Immature natural killer cell (primary cell): ENCODE measurements at regions not wholly inside any gene's neighbourhood (a gene's known extent, or its start where the extent isn't known, plus 50 kb on each side); places are given as distances from the start of the nearest gene placed in this dataset.

Source experiments
- DNase-seq, 3 donors: peaks; one replicate each; pipeline ENCODE4 v3.0.0; 2022; ENCODE audit warnings: mixed read lengths in 1 of 3
- H3K27ac Mint-ChIP-seq, 6 donors: one replicate each; pipeline ENCODE4 v1.8.0; 2020; ENCODE audit warnings: mixed read lengths in 6 of 6, mild to moderate bottlenecking in 5 of 6, inconsistent platforms in 4 of 6, moderate library complexity in 3 of 6
- H3K27me3 Mint-ChIP-seq, 3 donors: one replicate each; pipeline ENCODE4 v1.8.0; 2020 to 2021; ENCODE audit warnings: low read depth in 3 of 3, mild to moderate bottlenecking in 3 of 3, mixed read lengths in 3 of 3, moderate library complexity in 3 of 3, inconsistent platforms in 1 of 3
- H3K36me3 Mint-ChIP-seq, 3 donors: one replicate each; pipeline ENCODE4 v1.8.0; 2020; ENCODE audit warnings: mixed read lengths in 3 of 3, inconsistent platforms in 2 of 3, mild to moderate bottlenecking in 2 of 3
- H3K4me1 Mint-ChIP-seq, 2 donors: one replicate each; pipeline ENCODE4 v1.8.0; 2020; ENCODE audit warnings: inconsistent platforms in 2 of 2, mild to moderate bottlenecking in 2 of 2, mixed read lengths in 2 of 2, moderate library complexity in 1 of 2
- H3K4me3 Mint-ChIP-seq, 5 donors: one replicate each; pipeline ENCODE4 v1.8.0; 2020; ENCODE audit warnings: mild to moderate bottlenecking in 5 of 5, mixed read lengths in 5 of 5, inconsistent platforms in 3 of 5, moderate library complexity in 3 of 5
- H3K9me3 Mint-ChIP-seq, 6 donors: one replicate each; pipeline ENCODE4 v1.8.0; 2020; ENCODE audit warnings: mild to moderate bottlenecking in 6 of 6, mixed read lengths in 6 of 6, inconsistent platforms in 4 of 6, moderate library complexity in 3 of 6

DNA sequence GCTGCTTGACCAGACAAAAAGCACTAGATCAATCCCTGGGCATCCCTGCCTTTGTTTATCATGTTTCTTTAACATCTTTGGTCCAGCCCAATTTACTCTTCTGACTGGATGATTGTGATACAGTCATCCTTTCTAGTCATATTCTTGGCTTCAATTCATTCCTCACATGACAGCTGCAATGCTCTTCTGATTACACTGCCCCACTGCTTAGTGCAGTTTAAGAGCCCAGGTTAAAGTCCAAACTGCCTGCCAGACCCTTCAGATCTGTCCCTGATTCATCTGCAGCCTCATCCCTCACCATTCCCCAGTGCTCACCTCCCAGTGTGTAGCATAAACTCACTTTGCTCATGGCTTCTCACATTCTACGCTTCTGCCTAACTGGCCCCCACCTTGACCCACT lies 383.8 kb downstream of the TNS3 start:
- Mint-ChIP-seq H3K27me3 (peaks cover 0 to 7% (median 5%) of the 10 kb centered on the region in 3 donors), H3K4me1 (no peaks in the 10 kb centered on the region), H3K4me3 (no peak overlapping the region), H3K36me3 (no peaks in the 10 kb centered on the region), H3K9me3 (peaks cover 0 to 2% (median 0%) of the 10 kb centered on the region in 6 donors), H3K27ac (no peak overlapping the region)
- no peak for DNase-seq

DNA sequence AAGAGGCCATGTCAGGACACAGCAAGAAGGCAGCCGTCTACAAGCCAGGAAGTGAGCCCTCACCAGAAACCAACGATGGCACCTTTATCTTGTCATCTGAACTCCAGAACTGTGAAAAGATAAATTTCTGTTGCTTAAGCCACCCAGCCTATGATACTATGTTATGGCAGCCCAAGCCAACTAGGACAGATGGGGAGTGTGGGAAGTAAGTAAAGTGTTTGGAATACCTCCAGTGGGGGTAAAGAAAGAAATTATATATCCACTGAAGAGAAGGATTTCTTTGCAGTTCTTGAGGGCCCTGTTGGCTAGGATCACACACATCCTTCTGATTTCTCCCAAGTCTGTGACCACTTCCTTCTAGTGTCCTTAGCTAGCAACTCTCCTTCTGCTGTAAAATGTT lies 384.4 kb downstream of the TNS3 start:
- H3K4me3 Mint-ChIP-seq = no peak overlapping the region

DNA sequence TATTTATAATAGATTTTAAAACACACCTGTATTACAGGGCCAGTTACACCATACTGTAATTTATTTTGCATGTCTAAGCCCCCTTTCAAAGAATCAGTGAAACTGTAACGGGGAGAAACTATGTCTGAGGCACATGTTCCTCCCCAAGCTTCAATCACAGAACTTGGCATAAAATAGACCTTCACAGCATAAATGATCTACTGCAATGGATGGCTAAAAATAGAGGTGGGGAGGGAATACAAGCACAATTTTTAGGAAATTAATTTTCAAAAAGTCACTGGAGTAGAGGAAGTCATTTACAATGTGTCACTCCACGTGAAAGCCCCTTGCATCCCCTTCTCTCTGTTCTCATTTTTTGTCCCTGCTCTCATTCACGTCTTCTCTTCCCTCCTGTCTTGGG lies 385.2 kb downstream of the TNS3 start:
- H3K4me1 Mint-ChIP-seq = no peaks in the 10 kb centered on the region
- H3K27ac Mint-ChIP-seq = no peak overlapping the region
- peaks cover 0 to 7% (median 5%) of the 10 kb centered on the region in 3 donors for H3K27me3 Mint-ChIP-seq
- no peaks in the 10 kb centered on the region for H3K36me3 Mint-ChIP-seq
- DNase-seq = no peak
- peaks cover 0 to 2% (median 0%) of the 10 kb centered on the region in 6 donors for H3K9me3 Mint-ChIP-seq
- no peak overlapping the region for H3K4me3 Mint-ChIP-seq

More for the DNA sequence above, 384.4 kb downstream of the TNS3 start:
- no peak overlapping the region for H3K27ac Mint-ChIP-seq
- peaks cover 0 to 7% (median 5%) of the 10 kb centered on the region in 3 donors for H3K27me3 Mint-ChIP-seq
- DNase-seq = no peak
- peaks cover 0 to 2% (median 0%) of the 10 kb centered on the region in 6 donors for H3K9me3 Mint-ChIP-seq
- H3K36me3 Mint-ChIP-seq = no peaks in the 10 kb centered on the region
- H3K4me1 Mint-ChIP-seq = no peaks in the 10 kb centered on the region

DNA sequence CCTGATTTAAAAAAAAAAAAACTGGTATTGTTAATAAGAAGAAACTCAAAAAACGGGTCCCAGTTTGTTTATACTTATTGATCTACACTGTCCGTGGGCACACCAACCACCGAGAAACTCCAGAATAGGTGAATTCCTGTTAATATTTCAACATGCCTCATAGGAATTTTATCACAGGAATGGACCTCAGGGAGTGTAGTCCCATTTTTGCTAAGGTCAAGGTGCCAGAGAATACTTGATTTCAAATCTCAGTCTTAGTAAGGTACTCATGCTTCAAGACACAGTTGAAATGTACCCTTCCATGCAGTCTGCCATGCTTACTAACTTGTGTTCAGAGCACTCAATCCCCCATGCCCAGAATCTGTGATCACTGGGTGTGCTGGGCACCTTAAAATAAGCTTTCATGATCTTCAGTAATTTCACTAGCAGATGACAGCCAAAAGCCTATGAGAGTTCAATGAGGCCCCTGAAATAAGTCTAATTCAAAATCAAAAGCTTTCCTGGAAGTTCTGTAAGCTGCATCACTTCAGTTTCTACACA lies 385.7 kb downstream of the TNS3 start:
- no peak for DNase-seq
- Mint-ChIP-seq H3K27me3 (peaks cover 0 to 7% (median 5%) of the 10 kb centered on the region in 3 donors), H3K27ac (no peak overlapping the region), H3K9me3 (peaks cover 0 to 2% (median 0%) of the 10 kb centered on the region in 6 donors), H3K4me3 (no peak overlapping the region), H3K4me1 (no peaks in the 10 kb centered on the region), H3K36me3 (no peaks in the 10 kb centered on the region)

DNA sequence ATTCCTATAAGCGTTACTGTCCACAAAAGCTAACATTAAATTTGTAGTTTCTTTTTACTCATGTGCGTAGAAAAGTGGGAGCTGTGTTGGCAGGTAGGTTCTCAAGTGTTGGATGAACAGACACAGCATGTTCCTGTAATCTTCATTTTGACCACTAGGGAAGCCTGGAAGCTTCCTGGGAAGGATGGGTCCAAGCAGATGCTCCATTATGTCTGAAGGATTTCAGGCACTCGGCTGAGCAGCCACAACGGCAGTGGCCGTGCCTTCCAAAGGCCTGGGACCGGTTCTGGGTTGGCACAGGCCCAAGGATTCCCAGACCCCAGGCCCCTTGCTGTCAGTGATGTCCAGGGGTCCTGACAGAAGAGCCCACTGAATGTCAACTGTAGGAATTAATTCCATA lies 386.3 kb downstream of the TNS3 start:
- Mint-ChIP-seq H3K36me3 (no peaks in the 10 kb centered on the region), H3K27ac (no peak overlapping the region), H3K9me3 (peaks cover 0 to 2% (median 0%) of the 10 kb centered on the region in 6 donors)

DNA sequence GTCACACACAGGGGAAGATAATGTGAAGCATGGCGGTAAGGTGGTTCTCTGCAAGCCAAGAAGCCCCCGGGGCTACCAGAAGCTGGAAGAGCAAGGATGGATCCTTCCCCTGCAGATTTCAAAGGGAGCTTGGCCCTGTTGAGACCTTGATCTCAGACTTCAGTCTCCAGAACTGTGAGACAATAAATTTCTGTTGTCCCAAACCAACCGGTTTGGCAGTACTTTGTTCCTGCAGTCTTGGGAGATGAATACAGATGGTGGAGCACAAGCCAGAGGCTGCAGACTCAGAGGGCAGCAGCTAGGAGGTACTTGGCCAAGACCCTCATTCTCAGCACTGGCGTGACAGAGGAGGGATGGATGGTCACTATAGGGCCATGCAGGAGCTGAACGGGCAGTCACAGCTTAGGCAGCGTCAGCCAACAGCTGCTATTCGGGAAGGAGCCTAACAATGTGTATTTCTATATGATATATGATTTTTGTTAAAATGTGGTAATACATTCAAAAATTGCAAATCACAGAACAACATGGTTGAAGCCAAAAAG lies 387.3 kb downstream of the TNS3 start:
- Mint-ChIP-seq H3K27me3 (peaks cover 0 to 7% (median 4%) of the 10 kb centered on the region in 3 donors), H3K4me3 (no peak overlapping the region), H3K4me1 (no peaks in the 10 kb centered on the region), H3K27ac (no peak overlapping the region), H3K36me3 (no peaks in the 10 kb centered on the region), H3K9me3 (peaks cover 0 to 2% (median 0%) of the 10 kb centered on the region in 6 donors)
- DNase-seq = no peak

More for the DNA sequence above, 386.3 kb downstream of the TNS3 start:
- Mint-ChIP-seq H3K4me3 (no peak overlapping the region), H3K27me3 (peaks cover 0 to 7% (median 5%) of the 10 kb centered on the region in 3 donors), H3K4me1 (no peaks in the 10 kb centered on the region)
- DNase-seq = no peak

DNA sequence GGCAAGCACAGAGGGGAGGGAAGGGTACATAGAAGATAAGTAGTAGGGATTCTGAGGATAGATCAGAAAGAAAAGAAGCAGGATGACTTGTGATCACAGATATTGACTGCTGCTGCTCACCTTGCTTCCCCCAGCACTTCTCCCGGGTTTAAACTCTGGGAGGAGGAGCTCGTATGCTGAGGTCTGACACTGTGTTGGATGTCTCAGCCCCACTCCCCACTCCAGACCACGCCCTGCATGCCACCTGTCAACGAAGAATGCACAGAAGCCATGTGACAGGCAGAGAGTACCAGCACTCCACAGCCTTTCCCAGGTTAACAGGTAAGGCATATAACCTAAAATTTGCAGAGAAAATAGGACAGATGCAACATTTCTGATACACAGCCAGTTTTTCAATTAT lies 388.9 kb downstream of the TNS3 start:
- H3K27me3 Mint-ChIP-seq = peaks cover 0 to 5% (median 5%) of the 10 kb centered on the region in 3 donors
- DNase-seq = no peak
- no peaks in the 10 kb centered on the region for H3K36me3 Mint-ChIP-seq
- peaks cover 0 to 3% (median 0%) of the 10 kb centered on the region in 6 donors for H3K9me3 Mint-ChIP-seq
- no peak overlapping the region for H3K4me3 Mint-ChIP-seq
- H3K27ac Mint-ChIP-seq = no peak overlapping the region
- no peaks in the 10 kb centered on the region for H3K4me1 Mint-ChIP-seq

DNA sequence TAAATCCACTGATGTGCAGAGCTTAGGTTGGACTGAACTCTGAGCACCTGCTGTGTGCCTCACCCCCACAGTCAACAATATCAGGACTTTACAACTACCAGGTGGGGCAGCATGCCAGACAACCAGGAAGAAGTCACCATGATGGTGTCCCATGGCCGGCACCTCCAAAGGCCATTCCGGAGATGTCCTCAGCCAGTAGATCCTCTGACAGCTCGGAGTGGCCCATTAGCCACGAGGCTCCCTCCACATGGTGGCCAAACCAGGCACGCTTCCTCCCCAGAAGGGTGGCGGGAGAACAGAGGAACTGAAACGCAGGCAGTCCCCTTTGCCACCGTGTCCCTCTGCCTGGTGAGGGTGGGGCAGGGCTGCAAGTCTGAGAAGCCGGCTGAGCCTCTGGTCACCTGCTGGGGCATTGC lies 390.0 kb downstream of the TNS3 start:
- no peak for DNase-seq

DNA sequence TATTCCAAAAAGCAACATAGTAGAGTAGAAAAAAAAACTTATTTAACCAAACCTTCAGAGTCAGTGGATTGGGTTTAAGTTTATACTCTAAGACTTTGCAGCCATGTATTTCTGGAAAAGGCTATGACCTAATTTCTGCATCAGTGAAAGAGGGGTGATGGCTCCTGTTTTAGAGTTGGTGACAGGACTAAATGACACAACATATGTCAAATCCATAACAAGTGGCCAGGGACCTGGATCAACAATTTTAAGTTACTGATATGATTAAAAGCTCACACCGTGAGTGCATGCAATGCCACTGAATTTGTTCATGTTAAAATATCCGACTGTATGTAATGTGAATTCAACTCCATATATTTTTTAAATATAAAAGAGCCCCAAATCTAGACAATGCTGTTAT lies 390.6 kb downstream of the TNS3 start:
- Mint-ChIP-seq H3K4me3 (no peak overlapping the region), H3K4me1 (no peaks in the 10 kb centered on the region), H3K27ac (no peak overlapping the region), H3K27me3 (peaks cover 0 to 3% (median 2%) of the 10 kb centered on the region in 3 donors), H3K9me3 (peaks cover 0 to 2% (median 0%) of the 10 kb centered on the region in 6 donors), H3K36me3 (no peaks in the 10 kb centered on the region)
- DNase-seq = no peak

More for the DNA sequence above, 390.0 kb downstream of the TNS3 start:
- Mint-ChIP-seq H3K27ac (no peak overlapping the region), H3K4me3 (no peak overlapping the region), H3K36me3 (no peaks in the 10 kb centered on the region), H3K9me3 (peaks cover 0 to 2% (median 0%) of the 10 kb centered on the region in 6 donors), H3K4me1 (no peaks in the 10 kb centered on the region), H3K27me3 (peaks cover 0 to 3% (median 2%) of the 10 kb centered on the region in 3 donors)

DNA sequence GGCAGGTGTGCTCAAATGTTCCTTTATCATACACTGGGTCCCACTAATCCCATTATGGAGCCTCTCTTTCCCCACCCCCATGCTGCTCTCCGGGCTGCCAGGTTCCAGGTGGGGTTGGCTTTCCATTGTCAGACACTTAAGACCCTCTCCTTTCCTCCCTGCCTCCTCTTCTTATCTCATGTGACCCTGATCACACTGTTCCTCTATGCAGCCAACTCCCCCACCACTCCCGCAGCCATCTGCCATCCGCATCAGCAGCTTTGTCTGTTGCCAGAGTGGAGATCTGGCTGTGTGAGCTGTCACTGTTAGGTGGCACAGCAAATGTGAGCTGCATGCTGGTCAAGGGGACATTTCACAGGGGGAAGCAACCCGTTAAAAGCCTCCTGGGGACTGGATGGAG lies 391.4 kb downstream of the TNS3 start:
- Mint-ChIP-seq H3K27ac (no peak overlapping the region), H3K4me3 (no peak overlapping the region), H3K4me1 (no peaks in the 10 kb centered on the region), H3K27me3 (peaks cover 0 to 3% (median 2%) of the 10 kb centered on the region in 3 donors), H3K9me3 (peaks cover 0 to 2% (median 0%) of the 10 kb centered on the region in 6 donors), H3K36me3 (no peaks in the 10 kb centered on the region)
- DNase-seq = no peak

DNA sequence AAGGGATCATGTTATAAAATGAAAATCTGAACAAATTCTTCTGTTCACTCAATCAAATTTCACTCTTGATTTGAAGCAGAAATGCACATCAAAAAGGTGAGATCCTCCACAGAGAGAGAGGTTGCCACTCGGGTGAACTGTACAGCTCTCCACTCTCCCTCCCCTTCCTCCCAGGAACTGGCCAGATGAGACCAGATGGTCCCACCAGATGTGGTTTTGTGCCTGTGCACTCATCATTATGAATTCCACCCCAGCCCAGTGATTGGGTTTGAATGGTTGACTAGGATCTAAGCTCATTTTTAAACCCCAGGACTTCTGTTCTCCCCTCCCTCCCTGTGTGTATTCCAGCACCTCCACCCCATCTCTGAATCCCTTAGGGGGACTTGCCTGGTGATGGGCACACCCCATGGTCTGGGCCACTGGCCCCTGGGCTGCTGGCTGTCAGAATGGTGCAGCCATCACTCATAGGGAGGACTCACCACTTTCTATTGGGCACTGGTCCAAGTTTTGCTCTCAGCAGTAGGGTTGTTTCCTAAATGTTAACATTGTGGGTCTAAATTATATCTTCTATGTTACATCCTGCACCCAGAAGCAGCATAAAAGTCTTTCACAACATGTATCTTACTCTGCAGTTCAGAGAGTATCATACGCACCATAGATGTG lies 393.1 kb downstream of the TNS3 start:
- no peak for DNase-seq
- Mint-ChIP-seq H3K4me3 (no peak overlapping the region), H3K36me3 (no peaks in the 10 kb centered on the region), H3K27me3 (peaks cover 0 to 2% (median 1%) of the 10 kb centered on the region in 3 donors), H3K27ac (no peak overlapping the region), H3K9me3 (peaks cover 0 to 2% (median 0%) of the 10 kb centered on the region in 6 donors), H3K4me1 (no peaks in the 10 kb centered on the region)

DNA sequence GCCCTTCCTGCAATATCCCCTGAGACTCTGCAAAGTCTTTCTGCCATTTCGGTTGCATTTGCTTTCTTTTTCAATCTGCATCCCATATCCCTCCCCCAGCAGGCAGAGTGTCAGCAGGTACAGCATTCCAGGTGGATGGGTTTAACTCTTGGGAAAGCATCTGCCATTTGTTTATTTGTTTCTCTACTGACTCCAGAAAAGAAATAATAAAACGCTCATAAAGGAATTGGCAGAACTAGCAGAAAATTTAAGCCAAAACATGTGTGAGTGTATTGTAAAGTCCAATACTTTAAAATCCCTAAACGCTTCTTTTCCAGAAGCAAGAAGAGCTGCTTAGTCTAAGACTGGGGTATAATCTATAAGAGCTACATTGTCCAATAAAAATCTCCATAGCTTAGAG lies 393.8 kb downstream of the TNS3 start:
- Mint-ChIP-seq H3K9me3 (peaks cover 0 to 2% (median 0%) of the 10 kb centered on the region in 6 donors), H3K27me3 (peaks cover 0 to 2% (median 1%) of the 10 kb centered on the region in 3 donors), H3K4me3 (no peak overlapping the region), H3K27ac (no peak overlapping the region), H3K36me3 (no peaks in the 10 kb centered on the region), H3K4me1 (no peaks in the 10 kb centered on the region)
- DNase-seq = no peak

DNA sequence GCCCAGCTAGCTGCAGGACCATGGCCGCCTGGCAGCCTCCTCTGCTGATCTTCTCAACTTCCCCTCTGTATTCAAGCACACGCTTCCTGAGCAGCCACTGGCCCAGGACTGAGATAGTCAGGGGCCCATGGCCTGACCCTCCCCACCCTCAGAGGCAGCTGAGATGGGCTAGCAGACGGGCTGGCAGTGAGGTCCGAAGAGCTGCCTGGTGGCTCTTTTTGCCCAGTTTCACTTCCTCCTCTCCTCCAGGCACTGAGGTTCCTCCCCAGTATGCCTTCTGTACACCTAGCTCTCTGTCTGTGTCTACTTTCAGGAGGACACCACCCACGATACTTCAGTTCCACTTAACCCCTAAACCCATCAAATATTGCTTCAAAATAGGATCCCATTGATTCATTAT lies 395.6 kb downstream of the TNS3 start:
- no peaks in the 10 kb centered on the region for H3K4me1 Mint-ChIP-seq
- no peak overlapping the region for H3K27ac Mint-ChIP-seq
- peaks cover 0 to 2% (median 0%) of the 10 kb centered on the region in 6 donors for H3K9me3 Mint-ChIP-seq
- no peaks in the 10 kb centered on the region for H3K36me3 Mint-ChIP-seq
- peaks cover 0 to 2% (median 1%) of the 10 kb centered on the region in 3 donors for H3K27me3 Mint-ChIP-seq
- no peak overlapping the region for H3K4me3 Mint-ChIP-seq
- DNase-seq = no peak

DNA sequence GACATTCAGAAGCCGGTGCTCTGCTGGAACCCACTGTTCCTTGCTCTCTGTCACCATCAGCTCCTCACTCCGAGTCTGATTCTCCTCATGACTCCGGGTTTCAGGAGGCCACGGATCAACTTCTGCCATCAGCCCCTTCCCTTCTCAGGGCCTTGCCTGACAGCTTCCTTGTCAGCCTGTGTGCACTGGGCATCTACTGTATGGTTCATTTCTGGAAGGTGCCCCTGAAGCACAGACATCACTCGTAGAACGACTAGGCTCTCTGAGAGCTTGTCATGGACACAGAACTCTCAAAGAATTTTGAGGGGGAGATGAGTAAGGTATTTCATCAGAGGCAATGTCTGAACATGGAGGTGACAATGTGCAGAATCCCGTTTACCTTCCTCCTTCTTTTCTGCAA lies 396.1 kb downstream of the TNS3 start:
- peaks cover 0 to 2% (median 1%) of the 10 kb centered on the region in 3 donors for H3K27me3 Mint-ChIP-seq
- H3K4me3 Mint-ChIP-seq = no peak overlapping the region
- H3K4me1 Mint-ChIP-seq = no peaks in the 10 kb centered on the region
- no peak for DNase-seq
- H3K27ac Mint-ChIP-seq = no peak overlapping the region
- no peaks in the 10 kb centered on the region for H3K36me3 Mint-ChIP-seq
- peaks cover 0 to 2% (median 0%) of the 10 kb centered on the region in 6 donors for H3K9me3 Mint-ChIP-seq
